Thoracic aorta (tissue), 2 donors: ENCODE measurements at regions not wholly inside any gene's neighbourhood (a gene's known extent, or its start where the extent isn't known, plus 50 kb on each side); places are given as distances from the start of the nearest gene placed in this dataset.

Experiments
- ATAC-seq: fragments of 150-250 bp; one replicate; pipeline ENCODE4 v1.8.0; 2017; ENCODE audit warnings: low read depth; ENCODE audit not compliant: insufficient number of reproducible peaks, low FRiP score
- DNase-seq: peaks from one replicate; pipeline ENCODE4 v3.0.0-alpha.2; 2020; ENCODE audit warnings: low spot score
- H3K27ac ChIP-seq, 2 donors: fragments of 200-600 bp; sonication (generic); 1 replicate in 1 of 2; 2 replicates in 1 of 2; pipeline ENCODE4 v1.5.1; 2016; ENCODE audit warnings: mild to moderate bottlenecking in 2 of 2, moderate library complexity in 2 of 2
- H3K27me3 ChIP-seq: fragments of 200-600 bp; sonication (generic); replicated peaks from 2 replicates; pipeline ENCODE4 v1.6.0; 2016; ENCODE audit warnings: mild to moderate bottlenecking; ENCODE audit not compliant: insufficient read depth
- H3K36me3 ChIP-seq: fragments of 200-600 bp; sonication (generic); one replicate; pipeline ENCODE4 v1.5.1; 2016
- H3K4me1 ChIP-seq, 2 donors: fragments of 200-600 bp; sonication (generic); 1 replicate in 1 of 2; 2 replicates in 1 of 2; pipeline versions ENCODE4 v1.5.1 to v1.6.0; 2016; ENCODE audit warnings: low read depth in 2 of 2, mild to moderate bottlenecking in 1 of 2; ENCODE audit not compliant: control insufficient read depth in 1 of 2
- H3K4me3 ChIP-seq: fragments of 200-600 bp; sonication (generic); 2 replicates; pipeline ENCODE4 v1.5.1; 2016; ENCODE audit warnings: mild to moderate bottlenecking
- H3K9me3 ChIP-seq: fragments of 200-600 bp; sonication (generic); 2 replicates; pipeline ENCODE4 v1.5.1; 2016
- TF ChIP-seq, protein P1 (sequence below): fragments of 200-600 bp; sonication (generic); IDR thresholded peaks from one replicate; pipeline ENCODE4 v1.5.1; 2019; ENCODE audit warnings: antibody characterized with exemption

GRCh38 chr13:99700468-99700867 lies 199.2 kb downstream of the TM9SF2 start:
- no peak for DNase-seq
- Histone ChIP-seq H3K4me1 (no peaks in the 10 kb centered on the region), H3K27ac (no peak overlapping the region), H3K4me3 (no peak overlapping the region), H3K9me3 (no peaks in the 10 kb centered on the region), H3K36me3 (no peaks in the 10 kb centered on the region), H3K27me3 (no peaks in the 10 kb centered on the region)
- no peak for ATAC-seq
- TF ChIP-seq, protein P1, sequence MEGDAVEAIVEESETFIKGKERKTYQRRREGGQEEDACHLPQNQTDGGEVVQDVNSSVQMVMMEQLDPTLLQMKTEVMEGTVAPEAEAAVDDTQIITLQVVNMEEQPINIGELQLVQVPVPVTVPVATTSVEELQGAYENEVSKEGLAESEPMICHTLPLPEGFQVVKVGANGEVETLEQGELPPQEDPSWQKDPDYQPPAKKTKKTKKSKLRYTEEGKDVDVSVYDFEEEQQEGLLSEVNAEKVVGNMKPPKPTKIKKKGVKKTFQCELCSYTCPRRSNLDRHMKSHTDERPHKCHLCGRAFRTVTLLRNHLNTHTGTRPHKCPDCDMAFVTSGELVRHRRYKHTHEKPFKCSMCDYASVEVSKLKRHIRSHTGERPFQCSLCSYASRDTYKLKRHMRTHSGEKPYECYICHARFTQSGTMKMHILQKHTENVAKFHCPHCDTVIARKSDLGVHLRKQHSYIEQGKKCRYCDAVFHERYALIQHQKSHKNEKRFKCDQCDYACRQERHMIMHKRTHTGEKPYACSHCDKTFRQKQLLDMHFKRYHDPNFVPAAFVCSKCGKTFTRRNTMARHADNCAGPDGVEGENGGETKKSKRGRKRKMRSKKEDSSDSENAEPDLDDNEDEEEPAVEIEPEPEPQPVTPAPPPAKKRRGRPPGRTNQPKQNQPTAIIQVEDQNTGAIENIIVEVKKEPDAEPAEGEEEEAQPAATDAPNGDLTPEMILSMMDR: no peak

DNA sequence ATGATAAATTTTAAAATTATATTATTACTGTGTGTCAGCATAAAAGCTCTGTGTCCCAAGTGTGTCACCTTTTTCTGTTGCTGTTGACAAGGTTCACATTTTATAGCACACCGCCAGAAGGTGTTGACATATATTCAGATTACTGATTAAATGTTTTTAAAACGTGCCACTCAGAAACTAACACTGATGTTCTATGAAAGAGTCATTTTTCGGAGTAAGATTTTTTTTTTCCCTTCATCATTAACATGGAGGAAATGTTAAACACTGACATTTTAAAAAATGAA lies 197.5 kb downstream of the TM9SF2 start:
- H3K4me1 ChIP-seq: no peaks in the 10 kb centered on the region
- no peaks in the 10 kb centered on the region for H3K36me3 ChIP-seq
- H3K27me3 ChIP-seq: no peaks in the 10 kb centered on the region
- DNase-seq (no peak), ATAC-seq (no peak)
- no peak overlapping the region for H3K4me3 ChIP-seq
- TF ChIP-seq, protein P1: no peak
- no peak overlapping the region for H3K27ac ChIP-seq
- no peaks in the 10 kb centered on the region for H3K9me3 ChIP-seq

- H3K9me3 ChIP-seq: no peaks in the 10 kb centered on the region
- ATAC-seq: no peak
- no peaks in the 10 kb centered on the region for H3K36me3 ChIP-seq
- H3K4me1 ChIP-seq: no peaks in the 10 kb centered on the region
- no peak for DNase-seq
- TF ChIP-seq, protein P1: no peak
- no peak overlapping the region for H3K27ac ChIP-seq
- no peak overlapping the region for H3K4me3 ChIP-seq
- H3K27me3 ChIP-seq: no peaks in the 10 kb centered on the region
Observed at GRCh38 chr13:99698010-99698815, 196.9 kb downstream of the TM9SF2 start.

DNA sequence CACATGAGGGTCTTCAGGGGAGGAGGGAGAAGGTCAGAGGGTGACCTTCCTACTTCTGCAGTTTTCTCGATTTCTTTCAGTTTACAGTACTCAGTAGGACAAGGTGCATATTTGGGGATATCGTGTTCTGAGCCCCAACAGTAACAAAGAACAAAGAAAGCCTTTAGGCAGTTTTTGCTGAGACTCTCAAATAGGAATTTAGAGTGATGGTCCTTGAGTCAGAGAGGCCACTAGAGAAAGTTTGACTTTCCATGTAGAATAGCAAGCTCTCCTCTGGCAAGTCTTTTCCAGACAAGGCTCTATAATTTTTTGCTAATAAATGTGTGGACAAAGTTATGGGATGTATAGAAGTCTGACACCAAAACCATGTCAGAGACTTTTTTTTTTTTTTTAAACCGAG lies 194.6 kb downstream of the TM9SF2 start:
- Histone ChIP-seq H3K27ac (no peak overlapping the region), H3K4me1 (no peaks in the 10 kb centered on the region), H3K4me3 (no peak overlapping the region), H3K9me3 (no peaks in the 10 kb centered on the region), H3K27me3 (no peaks in the 10 kb centered on the region), H3K36me3 (no peaks in the 10 kb centered on the region)
- TF ChIP-seq, protein P1: no peak
- DNase-seq (no peak), ATAC-seq (no peak)

DNA sequence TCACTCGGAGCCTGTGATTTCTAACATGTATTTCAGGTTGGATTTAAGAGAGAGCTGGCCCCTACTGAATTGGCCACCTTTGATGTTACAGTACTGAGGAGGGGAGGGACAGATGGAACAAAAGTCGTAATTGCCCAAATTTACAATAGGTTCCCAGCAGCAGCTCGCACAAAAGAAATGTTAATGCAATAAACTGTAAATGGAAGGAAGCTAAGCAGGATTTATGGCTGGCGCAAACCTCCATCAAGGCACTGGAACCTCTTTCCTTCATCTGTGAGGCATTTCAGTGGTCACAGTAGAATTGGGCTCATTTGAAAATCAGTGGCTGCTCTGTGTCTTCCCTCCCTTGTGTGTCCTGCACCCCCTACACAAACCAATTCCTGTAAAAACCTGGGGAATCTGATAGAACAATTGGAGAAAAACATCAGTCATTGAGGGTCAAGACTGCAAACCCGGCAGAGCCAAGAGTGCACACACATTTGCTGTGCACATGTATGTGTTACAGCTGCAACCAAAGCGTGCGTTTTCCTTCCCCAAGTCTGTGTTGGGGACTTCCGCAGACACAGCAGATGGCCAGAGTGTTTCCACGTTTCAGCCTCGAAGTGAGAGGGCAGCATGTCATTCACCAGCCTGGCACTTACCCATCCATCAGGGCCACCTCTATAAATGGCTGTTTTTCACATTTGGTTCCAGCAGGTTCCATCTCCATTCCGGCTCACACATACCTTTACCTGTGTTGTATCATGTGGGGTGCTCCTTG lies 192.8 kb downstream of the TM9SF2 start:
- TF ChIP-seq, protein P1: no peak
- H3K4me3 ChIP-seq: no peak overlapping the region
- H3K9me3 ChIP-seq: no peaks in the 10 kb centered on the region
- H3K36me3 ChIP-seq: no peaks in the 10 kb centered on the region
- no peaks in the 10 kb centered on the region for H3K27me3 ChIP-seq
- no peak overlapping the region for H3K27ac ChIP-seq
- H3K4me1 ChIP-seq: no peaks in the 10 kb centered on the region
- ATAC-seq: no peak
- no peak for DNase-seq
